Smooth muscle cell (in vitro differentiated cells): ENCODE measurements at regions not wholly inside any gene's neighbourhood (a gene's known extent, or its start where the extent isn't known, plus 50 kb on each side); places are given as distances from the start of the nearest gene placed in this dataset. TPM values are rescaled to one million over a fixed set of nuclear protein-coding genes. Genes with fewer than 3 reads are reported as not detected.

Experiments used
- DNase-seq: peaks from one replicate; lab custom pipeline; 2025; ENCODE audit not compliant: unreplicated experiment; lab: John Stamatoyannopoulos, UW
- H2AFZ ChIP-seq: fragments of 200-600 bp; sonication (generic); 2 replicates; pipeline ENCODE4 v1.6.0; 2016; ENCODE audit warnings: antibody characterized with exemption, low read depth, mild to moderate bottlenecking
- H3F3A ChIP-seq: fragments of 200-600 bp; sonication (generic); 2 replicates; pipeline ENCODE4 v1.6.0; 2017; ENCODE audit warnings: antibody characterized with exemption, low read depth
- H3K27ac ChIP-seq: fragments of 200-600 bp; sonication (generic); 2 replicates; pipeline ENCODE4 v1.5.1; 2016; ENCODE audit warnings: low read depth, mild to moderate bottlenecking
- H3K27me3 ChIP-seq: fragments of 200-600 bp; sonication (generic); 2 replicates; pipeline ENCODE4 v1.6.1; 2016; ENCODE audit warnings: low read depth, mild to moderate bottlenecking
- H3K36me3 ChIP-seq: fragments of 200-600 bp; sonication (generic); 2 replicates; pipeline ENCODE4 v1.5.1; 2016; ENCODE audit warnings: low read depth
- H3K4me1 ChIP-seq: fragments of 200-600 bp; sonication (generic); 2 replicates; pipeline ENCODE4 v1.5.1; 2016; ENCODE audit warnings: low read depth
- H3K4me2 ChIP-seq: fragments of 200-600 bp; sonication (generic); 2 replicates; pipeline ENCODE4 v1.6.0; 2016; ENCODE audit warnings: mild to moderate bottlenecking
- H3K4me3 ChIP-seq: fragments of 200-600 bp; sonication (generic); 2 replicates; pipeline ENCODE4 v1.5.1; 2016; ENCODE audit warnings: mild to moderate bottlenecking
- H3K79me2 ChIP-seq: fragments of 200-600 bp; sonication (generic); 2 replicates; pipeline ENCODE4 v1.6.0; 2016; ENCODE audit warnings: low read depth, mild to moderate bottlenecking
- H3K9ac ChIP-seq: fragments of 200-600 bp; sonication (generic); 2 replicates; pipeline ENCODE4 v1.6.0; 2016; ENCODE audit warnings: low read depth
- H3K9me3 ChIP-seq: fragments of 200-600 bp; sonication (generic); replicated peaks from 2 replicates; pipeline ENCODE4 v1.5.1; 2016; ENCODE audit warnings: low read depth
- H4K20me1 ChIP-seq: fragments of 200-600 bp; sonication (generic); 2 replicates; pipeline ENCODE4 v1.6.0; 2016; ENCODE audit warnings: low read depth
- WGBS: methylation state at CpG from one replicate; pipeline ENCODE4 v1.1.7; 2016; ENCODE audit warnings: low lambda C conversion rate; 5-methylcytosine and 5-hydroxymethylcytosine counted together
- small RNA-seq: library from RNA; depleted of rRNA; stranded (forward); fragments of <200 nt; gene quantifications from one replicate; pipeline ENCODE3, GENCODE V24; 2014
- TF ChIP-seq, protein P1 (sequence below): fragments of 200-600 bp; sonication (generic); IDR thresholded peaks from 2 replicates; pipeline ENCODE4 v1.5.1; 2017; ENCODE audit warnings: borderline replicate concordance, mild to moderate bottlenecking, antibody characterized with exemption; ENCODE audit not compliant: insufficient read depth, poor library complexity, severe bottlenecking

- no peaks in the 10 kb centered on the region for H4K20me1 ChIP-seq
- H3K9me3 ChIP-seq: no peaks in the 10 kb centered on the region
- no peaks in the 10 kb centered on the region for H3K36me3 ChIP-seq
- H2AFZ ChIP-seq: no peak overlapping the region
- peaks cover 12% of the 10 kb centered on the region for H3F3A ChIP-seq
- H3K4me2 ChIP-seq: no peak overlapping the region
- H3K4me1 ChIP-seq: peaks cover 12% of the 10 kb centered on the region
- H3K27ac ChIP-seq: no peak overlapping the region
- WGBS: 80% methylated on average over 2 of the region's 2 CpGs
- no peaks in the 10 kb centered on the region for H3K79me2 ChIP-seq
- H3K4me3 ChIP-seq: no peak overlapping the region
- H3K27me3 ChIP-seq: no peaks in the 10 kb centered on the region
- H3K9ac ChIP-seq: no peak overlapping the region
- TF ChIP-seq, protein P1, sequence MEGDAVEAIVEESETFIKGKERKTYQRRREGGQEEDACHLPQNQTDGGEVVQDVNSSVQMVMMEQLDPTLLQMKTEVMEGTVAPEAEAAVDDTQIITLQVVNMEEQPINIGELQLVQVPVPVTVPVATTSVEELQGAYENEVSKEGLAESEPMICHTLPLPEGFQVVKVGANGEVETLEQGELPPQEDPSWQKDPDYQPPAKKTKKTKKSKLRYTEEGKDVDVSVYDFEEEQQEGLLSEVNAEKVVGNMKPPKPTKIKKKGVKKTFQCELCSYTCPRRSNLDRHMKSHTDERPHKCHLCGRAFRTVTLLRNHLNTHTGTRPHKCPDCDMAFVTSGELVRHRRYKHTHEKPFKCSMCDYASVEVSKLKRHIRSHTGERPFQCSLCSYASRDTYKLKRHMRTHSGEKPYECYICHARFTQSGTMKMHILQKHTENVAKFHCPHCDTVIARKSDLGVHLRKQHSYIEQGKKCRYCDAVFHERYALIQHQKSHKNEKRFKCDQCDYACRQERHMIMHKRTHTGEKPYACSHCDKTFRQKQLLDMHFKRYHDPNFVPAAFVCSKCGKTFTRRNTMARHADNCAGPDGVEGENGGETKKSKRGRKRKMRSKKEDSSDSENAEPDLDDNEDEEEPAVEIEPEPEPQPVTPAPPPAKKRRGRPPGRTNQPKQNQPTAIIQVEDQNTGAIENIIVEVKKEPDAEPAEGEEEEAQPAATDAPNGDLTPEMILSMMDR: no peak
- no peak for DNase-seq
These were observed 52.0 kb upstream of the LYPLAL1 start for GRCh38 chr1:219121679-219122078.

DNA sequence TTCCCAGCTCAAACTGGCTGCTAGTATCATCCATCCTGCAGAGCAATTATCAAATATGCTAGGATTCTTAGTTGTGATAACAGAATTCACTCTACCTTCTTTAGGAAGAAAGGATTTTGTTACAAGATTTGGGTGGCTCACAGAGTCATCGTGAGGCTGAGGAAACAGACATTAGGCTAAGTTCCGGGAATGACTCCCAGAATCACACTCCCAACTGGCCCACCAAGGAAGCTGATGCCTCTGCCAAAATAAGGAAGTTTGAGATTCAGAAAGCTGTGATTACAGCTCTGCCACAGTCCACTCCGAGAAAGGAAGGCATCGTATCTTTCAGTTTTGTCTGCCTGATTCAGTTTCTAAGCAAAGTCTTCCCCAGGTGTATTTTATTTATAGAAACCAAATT lies 50.6 kb upstream of the LYPLAL1 start:
- Histone ChIP-seq H2AFZ (peak overlapping the region; percentile 6), H3K4me1 (peaks cover 12% of the 10 kb centered on the region), H3K9me3 (no peaks in the 10 kb centered on the region), H3K4me2 (no peak overlapping the region), H3K79me2 (no peaks in the 10 kb centered on the region), H3K27ac (no peak overlapping the region), H3K27me3 (no peaks in the 10 kb centered on the region), H3K9ac (no peak overlapping the region), H4K20me1 (no peaks in the 10 kb centered on the region), H3K4me3 (no peak overlapping the region), H3K36me3 (no peaks in the 10 kb centered on the region), H3F3A (peaks cover 12% of the 10 kb centered on the region)
- no peak for DNase-seq
- TF ChIP-seq, protein P1: no peak
- WGBS: 62% methylated on average over 4 of the region's 4 CpGs

Small RNAs in the stretch of these regions (small RNA-seq; reads per million reads assigned to genes)
- gene RF00012: not detected
